ENCODE measurements at regions not wholly inside any gene's neighbourhood (a gene's known extent, or its start where the extent isn't known, plus 50 kb on each side); places are given as distances from the start of the nearest gene placed in this dataset.

GRCh38 chr12:34393821-34394150 lies 371.5 kb downstream of the ALG10 start:
- TF ChIP-seq CTCF (IDR thresholded peaks at IDR 0.05) (no peak), EP300 (IDR thresholded peaks at IDR 0.05) (no peak), POLR2A (IDR thresholded peaks at IDR 0.05) (no peak)
